Ovary (tissue), 7 donors: ENCODE measurements at regions not wholly inside any gene's neighbourhood (a gene's known extent, or its start where the extent isn't known, plus 50 kb on each side); places are given as distances from the start of the nearest gene placed in this dataset.

Source experiments
- DNase-seq, 5 donors: peaks; one replicate each; pipeline ENCODE4 v3.0.0-alpha.2; 2019 to 2020
- H3K27ac ChIP-seq, 2 donors: fragments of 200-600 bp; one replicate each; pipeline versions ENCODE4 v1.5.1 to v1.8.0; 2019 to 2022
- H3K27me3 ChIP-seq: fragments of 200-600 bp; one replicate; pipeline ENCODE4 v1.8.0; 2022
- H3K36me3 ChIP-seq: fragments of 200-600 bp; sonication (generic); one replicate; pipeline ENCODE4 v1.5.1; 2019
- H3K4me1 ChIP-seq: one replicate; pipeline ENCODE4 v1.8.1; 2013; ENCODE audit warnings: mild to moderate bottlenecking, moderate library complexity; ENCODE audit not compliant: insufficient read depth
- H3K4me3 ChIP-seq: fragments of 200-600 bp; sonication (generic); one replicate; pipeline ENCODE4 v1.5.1; 2017
- H3K9me3 ChIP-seq, 2 donors: fragments of 200-600 bp in 1 of 2; sonication (generic) in 1 of 2; one replicate each; pipeline versions ENCODE4 v1.5.1 to v1.8.1; 2013 to 2019; ENCODE audit warnings: mild to moderate bottlenecking in 1 of 2, moderate library complexity in 1 of 2
- EP300 ChIP-seq: sonication (generic); formaldehyde crosslinking; IDR thresholded peaks from one replicate; pipeline ENCODE4 v1.6.1; 2017; ENCODE audit warnings: antibody characterized with exemption
- POLR2A ChIP-seq: fragments of 450-650 bp; IDR thresholded peaks from one replicate; pipeline ENCODE4 v1.6.1; 2017; ENCODE audit warnings: antibody characterized with exemption, mild to moderate bottlenecking, moderate library complexity
- WGBS, 3 donors: extraction: QIAGEN DNeasy Blood & Tissue Kit in 1 of 3; methylation state at CpG; one replicate each; pipeline versions ENCODE4 v1.1.5 to v1.1.7; 2013 to 2017; 5-methylcytosine and 5-hydroxymethylcytosine counted together
- intact Hi-C, 4 donors: fragments of 100-400 bp; cut with DNase I; formaldehyde crosslinking; loops; one replicate each; pipeline versions ENCODE4 v1.11.0 to v1.15.1; 2022 to 2023
- TF ChIP-seq, protein P1 (sequence below), 3 donors: fragments of 450-650 bp in 2 of 3; fragments of 200-600 bp in 1 of 3; IDR thresholded peaks; one replicate each; pipeline versions ENCODE4 v1.5.1 to v1.8.0; 2016 to 2022; ENCODE audit warnings: antibody characterized with exemption in 3 of 3, mild to moderate bottlenecking in 1 of 3
- donor health status: DM: no; HTN: no; CAD: no; lungs with moderate emphysema.
- donor health status: DM: no; HTN: no; CAD: no.
- donor health status: Bipolar disorder and iron deficiency.
- donor health status: DM: no; HTN: no; CAD: no.
- donor health status: DM: yes; HTN: yes; CAD: no.

DNA sequence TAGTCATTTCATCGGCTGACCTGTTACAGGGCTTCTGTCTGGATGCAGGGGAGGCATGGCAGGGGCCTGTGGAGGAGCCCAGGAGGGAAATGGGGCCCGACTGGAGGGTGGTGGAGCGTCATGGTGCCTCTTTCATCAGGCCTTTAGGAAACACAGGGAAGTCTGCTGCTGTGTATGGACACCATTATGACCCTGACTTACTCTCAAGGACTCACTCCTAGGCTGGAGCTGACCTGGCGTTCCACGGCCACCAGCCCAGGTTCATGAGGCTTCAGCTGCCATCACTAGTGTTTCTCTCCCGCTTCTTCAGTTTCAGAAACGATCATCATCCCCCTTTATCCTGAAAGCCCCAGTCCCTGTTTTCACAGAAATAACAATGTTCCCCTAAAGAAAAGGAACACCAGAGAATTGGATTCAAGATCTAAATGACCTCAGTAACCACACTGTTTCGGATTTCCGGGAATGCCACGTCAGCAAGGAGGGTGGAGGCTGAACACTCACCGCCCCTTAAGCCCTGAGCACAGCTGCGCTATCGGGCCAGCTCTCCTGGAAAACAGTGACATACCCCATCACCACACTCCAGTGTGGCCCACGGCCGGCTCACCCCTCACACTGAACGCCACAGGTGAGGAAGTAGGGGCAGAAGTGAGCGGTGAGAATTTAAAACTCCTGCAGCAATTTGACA, 67.6 kb downstream of the SOX1 start:
- intact Hi-C loops, result no loop called here
- TF ChIP-seq, protein P1, sequence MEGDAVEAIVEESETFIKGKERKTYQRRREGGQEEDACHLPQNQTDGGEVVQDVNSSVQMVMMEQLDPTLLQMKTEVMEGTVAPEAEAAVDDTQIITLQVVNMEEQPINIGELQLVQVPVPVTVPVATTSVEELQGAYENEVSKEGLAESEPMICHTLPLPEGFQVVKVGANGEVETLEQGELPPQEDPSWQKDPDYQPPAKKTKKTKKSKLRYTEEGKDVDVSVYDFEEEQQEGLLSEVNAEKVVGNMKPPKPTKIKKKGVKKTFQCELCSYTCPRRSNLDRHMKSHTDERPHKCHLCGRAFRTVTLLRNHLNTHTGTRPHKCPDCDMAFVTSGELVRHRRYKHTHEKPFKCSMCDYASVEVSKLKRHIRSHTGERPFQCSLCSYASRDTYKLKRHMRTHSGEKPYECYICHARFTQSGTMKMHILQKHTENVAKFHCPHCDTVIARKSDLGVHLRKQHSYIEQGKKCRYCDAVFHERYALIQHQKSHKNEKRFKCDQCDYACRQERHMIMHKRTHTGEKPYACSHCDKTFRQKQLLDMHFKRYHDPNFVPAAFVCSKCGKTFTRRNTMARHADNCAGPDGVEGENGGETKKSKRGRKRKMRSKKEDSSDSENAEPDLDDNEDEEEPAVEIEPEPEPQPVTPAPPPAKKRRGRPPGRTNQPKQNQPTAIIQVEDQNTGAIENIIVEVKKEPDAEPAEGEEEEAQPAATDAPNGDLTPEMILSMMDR (IDR thresholded peaks at IDR 0.05), result no peak
- TF ChIP-seq EP300 (no peak), POLR2A (no peak)
- no peaks in the 10 kb centered on the region for H3K9me3 ChIP-seq
- H3K36me3 ChIP-seq, result no peaks in the 10 kb centered on the region
- no peaks in the 10 kb centered on the region for H3K4me1 ChIP-seq
- no peak overlapping the region for H3K4me3 ChIP-seq
- H3K27ac ChIP-seq, result no peak overlapping the region
- no peak for DNase-seq
- H3K27me3 ChIP-seq, result no peaks in the 10 kb centered on the region
- WGBS, 3 donors, result 76 to 81% (median 76%) methylated on average over 17 of the region's 17 CpGs

GRCh38 chr13:112136095-112136494, 69.1 kb downstream of the SOX1 start:
- DNase-seq, result no peak
- Histone ChIP-seq H3K36me3 (no peaks in the 10 kb centered on the region), H3K27me3 (no peaks in the 10 kb centered on the region), H3K27ac (no peak overlapping the region), H3K4me1 (no peaks in the 10 kb centered on the region), H3K9me3 (no peaks in the 10 kb centered on the region), H3K4me3 (no peak overlapping the region)
- 80 to 83% (median 80%) methylated on average over 7 of the region's 7 CpGs for WGBS, 3 donors
- intact Hi-C loops, result no loop called here
- TF ChIP-seq EP300 (no peak), POLR2A (no peak)
- TF ChIP-seq, protein P1 (IDR thresholded peaks at IDR 0.05), result no peak

DNA sequence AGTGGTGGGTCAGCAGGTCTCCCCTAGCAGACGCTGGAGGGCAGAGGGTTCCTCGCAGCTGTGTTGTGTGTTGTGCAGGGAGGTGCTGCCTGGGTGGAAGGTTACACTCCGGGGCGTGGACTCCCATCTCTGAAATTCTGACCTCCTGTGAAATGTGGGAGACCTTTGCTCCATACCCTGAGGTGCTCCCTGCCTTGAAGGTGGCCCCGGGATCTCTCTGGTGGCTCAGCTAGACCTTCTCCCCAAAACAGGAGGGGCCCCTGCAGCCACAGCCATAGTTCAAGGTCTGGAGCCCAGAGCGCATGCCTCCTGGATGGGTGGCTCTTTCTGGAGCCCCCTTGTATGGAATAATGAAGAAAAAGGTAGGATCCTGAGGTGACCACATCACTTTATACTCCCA, 70.2 kb downstream of the SOX1 start:
- intact Hi-C loops, result no loop called here
- no peaks in the 10 kb centered on the region for H3K36me3 ChIP-seq
- no peaks in the 10 kb centered on the region for H3K27me3 ChIP-seq
- DNase-seq, result no peak
- H3K4me1 ChIP-seq, result no peaks in the 10 kb centered on the region
- TF ChIP-seq, protein P1 (IDR thresholded peaks at IDR 0.05), result no peak
- TF ChIP-seq POLR2A (no peak), EP300 (no peak)
- no peak overlapping the region for H3K27ac ChIP-seq
- no peak overlapping the region for H3K4me3 ChIP-seq
- no peaks in the 10 kb centered on the region for H3K9me3 ChIP-seq
- 58 to 68% (median 68%) methylated on average over 6 of the region's 6 CpGs for WGBS, 3 donors

GRCh38 chr13:112140366-112140765, 73.4 kb downstream of the SOX1 start:
- H3K36me3 ChIP-seq, result no peaks in the 10 kb centered on the region
- no peak overlapping the region for H3K27ac ChIP-seq
- 58 to 67% (median 64%) methylated on average over 7 of the region's 7 CpGs for WGBS, 3 donors
- no peak for TF ChIP-seq POLR2A
- TF ChIP-seq, protein P1 (IDR thresholded peaks at IDR 0.05), result no peak
- no peak for TF ChIP-seq EP300
- H3K9me3 ChIP-seq, result no peaks in the 10 kb centered on the region
- no peaks in the 10 kb centered on the region for H3K27me3 ChIP-seq
- H3K4me1 ChIP-seq, result no peaks in the 10 kb centered on the region
- intact Hi-C loops, result no loop called here
- no peak overlapping the region for H3K4me3 ChIP-seq
- DNase-seq, result no peak
